ENCODE measurements at regions not wholly inside any gene's neighbourhood (a gene's known extent, or its start where the extent isn't known, plus 50 kb on each side); places are given as distances from the start of the nearest gene placed in this dataset.

DNA sequence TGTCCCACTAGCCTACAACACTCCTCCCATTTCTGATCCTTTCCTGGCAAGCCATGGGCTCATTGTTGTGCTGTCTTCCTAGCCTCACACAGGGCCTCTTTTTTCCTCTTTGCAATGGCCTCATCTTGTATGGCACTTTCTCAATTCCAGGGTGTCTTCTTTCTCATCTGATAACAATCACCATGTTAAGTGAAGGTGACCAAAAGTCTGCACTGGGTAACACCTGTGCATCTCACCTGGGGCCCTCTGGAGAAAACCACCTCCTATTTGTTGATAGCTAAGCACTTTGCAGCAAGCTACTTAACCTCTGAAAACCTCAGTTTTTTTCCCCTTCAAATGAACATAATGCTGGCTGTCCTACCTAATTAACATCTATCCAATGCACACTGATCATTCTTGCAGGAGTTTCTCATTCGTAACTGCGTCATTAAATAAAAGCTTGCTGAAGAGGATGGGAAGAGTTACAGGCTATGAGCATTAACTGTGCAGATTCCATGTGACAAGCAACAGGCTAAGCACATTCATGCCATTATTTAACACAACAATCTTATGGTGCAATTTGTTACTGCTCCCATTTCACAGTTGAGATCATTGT, 60.1 kb upstream of the STK32A start:
- no peak for TF ChIP-seq JUND (IDR thresholded peaks at IDR 0.05)
- TF ChIP-seq, protein P1, sequence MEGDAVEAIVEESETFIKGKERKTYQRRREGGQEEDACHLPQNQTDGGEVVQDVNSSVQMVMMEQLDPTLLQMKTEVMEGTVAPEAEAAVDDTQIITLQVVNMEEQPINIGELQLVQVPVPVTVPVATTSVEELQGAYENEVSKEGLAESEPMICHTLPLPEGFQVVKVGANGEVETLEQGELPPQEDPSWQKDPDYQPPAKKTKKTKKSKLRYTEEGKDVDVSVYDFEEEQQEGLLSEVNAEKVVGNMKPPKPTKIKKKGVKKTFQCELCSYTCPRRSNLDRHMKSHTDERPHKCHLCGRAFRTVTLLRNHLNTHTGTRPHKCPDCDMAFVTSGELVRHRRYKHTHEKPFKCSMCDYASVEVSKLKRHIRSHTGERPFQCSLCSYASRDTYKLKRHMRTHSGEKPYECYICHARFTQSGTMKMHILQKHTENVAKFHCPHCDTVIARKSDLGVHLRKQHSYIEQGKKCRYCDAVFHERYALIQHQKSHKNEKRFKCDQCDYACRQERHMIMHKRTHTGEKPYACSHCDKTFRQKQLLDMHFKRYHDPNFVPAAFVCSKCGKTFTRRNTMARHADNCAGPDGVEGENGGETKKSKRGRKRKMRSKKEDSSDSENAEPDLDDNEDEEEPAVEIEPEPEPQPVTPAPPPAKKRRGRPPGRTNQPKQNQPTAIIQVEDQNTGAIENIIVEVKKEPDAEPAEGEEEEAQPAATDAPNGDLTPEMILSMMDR (IDR thresholded peaks at IDR 0.05 in 2 of 3, conservative IDR thresholded peaks at IDR 0.05 in 1 of 3; ENCODE audit: borderline replicate concordance in 1 of 3, insufficient read depth in 1 of 3, low read depth in 2 of 3, low read length in 2 of 3): no peak
- TF ChIP-seq YY1 (IDR thresholded peaks at IDR 0.05; ENCODE audit: extremely low read depth, insufficient replicate concordance, low read depth, low read length): no peak
- TF ChIP-seq EZH2phosphoT487 (IDR thresholded peaks at IDR 0.05; ENCODE audit: borderline replicate concordance): no peak
- no peak for TF ChIP-seq FOSL1 (IDR thresholded peaks at IDR 0.05; ENCODE audit: low read depth)
- TF ChIP-seq ZFX (IDR thresholded peaks at IDR 0.05): no peak
- no peak for TF ChIP-seq EZH2 (IDR thresholded peaks at IDR 0.05)
- TF ChIP-seq POLR2A (IDR thresholded peaks at IDR 0.05; ENCODE audit: borderline replicate concordance, extremely low read depth, insufficient read depth, insufficient read length): no peak
- TF ChIP-seq, protein P2, sequence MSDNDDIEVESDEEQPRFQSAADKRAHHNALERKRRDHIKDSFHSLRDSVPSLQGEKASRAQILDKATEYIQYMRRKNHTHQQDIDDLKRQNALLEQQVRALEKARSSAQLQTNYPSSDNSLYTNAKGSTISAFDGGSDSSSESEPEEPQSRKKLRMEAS (IDR thresholded peaks at IDR 0.05): no peak
- TF ChIP-seq SRF (IDR thresholded peaks at IDR 0.05; ENCODE audit: low read depth): no peak
- TF ChIP-seq, protein P3, sequence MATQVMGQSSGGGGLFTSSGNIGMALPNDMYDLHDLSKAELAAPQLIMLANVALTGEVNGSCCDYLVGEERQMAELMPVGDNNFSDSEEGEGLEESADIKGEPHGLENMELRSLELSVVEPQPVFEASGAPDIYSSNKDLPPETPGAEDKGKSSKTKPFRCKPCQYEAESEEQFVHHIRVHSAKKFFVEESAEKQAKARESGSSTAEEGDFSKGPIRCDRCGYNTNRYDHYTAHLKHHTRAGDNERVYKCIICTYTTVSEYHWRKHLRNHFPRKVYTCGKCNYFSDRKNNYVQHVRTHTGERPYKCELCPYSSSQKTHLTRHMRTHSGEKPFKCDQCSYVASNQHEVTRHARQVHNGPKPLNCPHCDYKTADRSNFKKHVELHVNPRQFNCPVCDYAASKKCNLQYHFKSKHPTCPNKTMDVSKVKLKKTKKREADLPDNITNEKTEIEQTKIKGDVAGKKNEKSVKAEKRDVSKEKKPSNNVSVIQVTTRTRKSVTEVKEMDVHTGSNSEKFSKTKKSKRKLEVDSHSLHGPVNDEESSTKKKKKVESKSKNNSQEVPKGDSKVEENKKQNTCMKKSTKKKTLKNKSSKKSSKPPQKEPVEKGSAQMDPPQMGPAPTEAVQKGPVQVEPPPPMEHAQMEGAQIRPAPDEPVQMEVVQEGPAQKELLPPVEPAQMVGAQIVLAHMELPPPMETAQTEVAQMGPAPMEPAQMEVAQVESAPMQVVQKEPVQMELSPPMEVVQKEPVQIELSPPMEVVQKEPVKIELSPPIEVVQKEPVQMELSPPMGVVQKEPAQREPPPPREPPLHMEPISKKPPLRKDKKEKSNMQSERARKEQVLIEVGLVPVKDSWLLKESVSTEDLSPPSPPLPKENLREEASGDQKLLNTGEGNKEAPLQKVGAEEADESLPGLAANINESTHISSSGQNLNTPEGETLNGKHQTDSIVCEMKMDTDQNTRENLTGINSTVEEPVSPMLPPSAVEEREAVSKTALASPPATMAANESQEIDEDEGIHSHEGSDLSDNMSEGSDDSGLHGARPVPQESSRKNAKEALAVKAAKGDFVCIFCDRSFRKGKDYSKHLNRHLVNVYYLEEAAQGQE (IDR thresholded peaks at IDR 0.05; ENCODE audit: low read depth): no peak
- no peak for TF ChIP-seq POLR2AphosphoS5 (IDR thresholded peaks at IDR 0.05; ENCODE audit: low read depth, low read length)
